NOMO-1 treated with dmso at 0.1 percent for 144 hours (cell line): ENCODE measurements at regions not wholly inside any gene's neighbourhood (a gene's known extent, or its start where the extent isn't known, plus 50 kb on each side); places are given as distances from the start of the nearest gene placed in this dataset.

Experiments used
- DNase-seq: peaks from one replicate; lab custom pipeline; 2025; ENCODE audit not compliant: unreplicated experiment; lab: John Stamatoyannopoulos, UW

- DNase-seq, result no peak
Measured at GRCh38 chr4:142960867-142961644, 115.0 kb upstream of the INPP4B start.

- peak; percentile 52 for DNase-seq
Measured at GRCh38 chr4:142961866-142962265, 115.8 kb upstream of the INPP4B start.

DNA sequence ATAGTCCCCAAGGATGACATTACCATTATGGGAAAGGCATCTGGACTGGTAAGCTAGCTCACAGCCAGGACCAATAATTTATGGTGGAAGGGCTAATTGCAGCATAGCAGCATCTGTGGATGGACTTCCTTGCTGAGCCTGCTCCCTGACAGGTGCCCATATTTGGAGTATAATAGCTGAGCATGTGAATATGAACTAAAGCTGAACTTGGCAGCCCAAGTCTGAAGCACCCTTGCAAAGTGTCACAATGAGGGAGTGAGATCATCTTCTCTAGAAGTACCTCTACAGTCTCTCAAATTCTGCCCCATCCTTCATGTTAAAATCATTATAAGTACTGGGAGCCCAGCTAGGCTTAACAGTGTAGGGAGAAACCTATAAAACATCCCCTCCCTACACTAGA lies 128.2 kb upstream of the INPP4B start:
- no peak for DNase-seq

DNA sequence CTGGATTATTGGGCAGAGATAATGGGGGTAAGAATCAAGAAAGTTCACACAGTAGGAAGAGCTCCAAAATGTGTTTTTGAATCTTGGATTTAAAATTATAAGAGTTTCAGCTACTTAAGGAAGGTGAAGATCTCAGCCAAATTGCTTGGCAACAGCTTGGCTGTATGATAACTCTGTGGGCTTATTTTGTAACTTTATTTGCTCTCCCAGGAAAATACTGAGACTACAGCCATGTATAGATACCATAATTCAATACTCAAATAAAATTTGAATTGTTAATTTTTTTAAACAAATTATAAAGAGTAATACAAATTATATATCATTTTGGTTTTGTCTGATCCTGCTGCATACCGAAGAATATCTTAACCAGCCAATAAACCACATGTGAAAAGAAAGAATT lies 129.5 kb upstream of the INPP4B start:
- no peak for DNase-seq

DNA sequence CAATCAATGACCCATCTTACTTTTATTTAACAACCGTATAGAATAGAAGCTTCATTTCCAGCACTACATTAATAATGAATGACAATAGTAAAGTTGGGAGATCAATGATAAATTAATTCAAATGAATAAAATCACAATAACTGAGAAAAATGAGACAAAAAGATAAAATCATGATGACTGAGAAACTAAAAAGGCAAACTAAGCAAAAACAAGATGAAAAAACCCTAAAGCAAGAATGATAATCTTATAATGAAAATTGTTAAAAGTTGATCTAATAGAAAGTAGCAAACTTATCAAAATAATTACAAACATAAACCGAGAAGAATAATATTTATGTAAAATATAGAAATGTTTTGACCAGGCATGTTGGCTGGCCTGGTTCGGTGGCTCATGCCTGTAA lies 130.4 kb upstream of the INPP4B start:
- DNase-seq, result no peak

DNA sequence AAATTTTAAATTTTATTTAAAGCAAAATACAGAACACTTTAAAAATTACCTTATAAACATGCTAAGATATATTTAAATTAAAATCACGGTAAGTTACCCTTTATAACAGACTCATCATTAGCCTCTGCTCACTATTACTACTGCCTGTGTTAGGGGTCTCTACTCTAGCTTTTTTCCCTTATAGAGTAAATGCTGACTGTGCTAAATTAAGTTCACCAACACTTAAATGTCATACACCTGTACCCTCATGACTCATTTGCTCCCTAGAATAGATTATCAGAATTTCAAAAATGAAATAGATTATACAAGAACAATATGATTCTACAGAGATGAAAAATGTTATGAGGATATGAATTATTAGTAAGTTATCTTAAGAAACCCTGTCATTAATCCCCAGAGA lies 131.1 kb upstream of the INPP4B start:
- no peak for DNase-seq

DNA sequence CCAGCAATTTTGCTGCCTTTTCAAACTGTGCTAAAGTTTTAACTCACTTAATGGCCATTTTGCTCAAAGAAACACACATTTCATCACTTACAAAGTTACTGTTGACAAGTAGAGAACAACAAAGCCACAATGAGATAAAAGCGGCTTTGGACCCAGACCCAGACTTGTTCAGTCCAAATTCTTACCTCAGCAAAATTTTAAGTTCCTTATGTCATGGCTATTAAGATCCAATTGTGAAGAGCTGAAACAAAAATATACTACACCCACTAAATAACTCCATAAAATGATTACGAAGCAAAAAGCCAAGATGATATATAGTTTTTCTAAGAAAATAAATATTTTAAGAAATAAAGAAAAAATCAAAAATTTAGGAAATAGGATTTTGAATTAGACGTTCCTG lies 137.0 kb upstream of the INPP4B start:
- no peak for DNase-seq

DNA sequence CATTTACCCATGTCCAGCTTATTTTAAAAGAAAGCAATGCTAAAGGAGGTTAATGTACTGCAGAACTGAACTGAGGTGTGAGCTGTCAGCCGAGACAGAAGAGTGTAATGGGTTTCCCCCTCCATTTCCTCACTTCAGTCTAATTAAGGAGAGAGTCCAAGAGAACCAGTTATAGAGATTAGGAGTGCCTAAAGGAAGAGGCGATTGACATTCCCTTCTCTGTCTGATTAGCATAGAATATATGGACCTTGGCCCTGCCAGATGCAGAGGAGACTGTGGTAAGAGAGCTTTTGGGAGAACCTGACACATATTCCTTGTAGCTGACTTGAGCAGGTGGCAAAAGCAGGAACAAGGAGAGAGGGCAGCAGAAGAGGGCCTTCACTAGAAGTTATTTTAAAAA lies 137.5 kb upstream of the INPP4B start:
- DNase-seq, result no peak

DNA sequence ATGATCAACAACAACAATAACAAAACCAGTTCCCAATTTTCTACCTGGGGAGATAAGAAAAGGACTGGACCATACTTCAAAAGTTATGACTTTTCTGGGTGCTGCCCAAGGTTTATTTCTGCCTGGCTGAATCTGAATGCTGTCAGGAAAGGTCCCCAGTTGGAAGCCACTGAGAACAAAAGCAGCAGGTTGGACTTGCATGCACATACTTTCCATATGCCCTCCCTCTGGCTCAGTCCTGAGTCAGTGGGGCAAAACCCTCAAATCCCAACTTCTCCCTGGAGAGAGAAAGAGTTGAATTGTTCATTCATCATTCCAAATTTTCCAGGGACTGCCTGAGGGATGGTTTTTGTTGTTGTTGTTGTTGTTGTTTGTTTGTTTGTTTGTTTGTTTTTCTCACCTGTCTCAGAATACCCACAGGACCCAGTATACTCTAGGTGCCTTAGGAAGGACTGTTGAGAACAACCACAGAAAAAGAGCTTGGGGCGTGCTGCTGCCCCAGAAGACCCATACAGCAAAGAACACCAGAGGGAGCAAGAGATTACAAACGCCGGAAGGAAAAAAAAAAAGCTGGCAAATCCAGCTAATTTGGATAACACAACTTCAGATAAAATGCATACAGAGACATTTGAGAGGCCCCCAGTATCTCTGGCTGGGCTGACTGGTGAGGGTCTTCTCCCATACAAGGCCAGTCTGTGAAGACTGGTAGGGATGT lies 138.9 kb upstream of the INPP4B start:
- no peak for DNase-seq

DNA sequence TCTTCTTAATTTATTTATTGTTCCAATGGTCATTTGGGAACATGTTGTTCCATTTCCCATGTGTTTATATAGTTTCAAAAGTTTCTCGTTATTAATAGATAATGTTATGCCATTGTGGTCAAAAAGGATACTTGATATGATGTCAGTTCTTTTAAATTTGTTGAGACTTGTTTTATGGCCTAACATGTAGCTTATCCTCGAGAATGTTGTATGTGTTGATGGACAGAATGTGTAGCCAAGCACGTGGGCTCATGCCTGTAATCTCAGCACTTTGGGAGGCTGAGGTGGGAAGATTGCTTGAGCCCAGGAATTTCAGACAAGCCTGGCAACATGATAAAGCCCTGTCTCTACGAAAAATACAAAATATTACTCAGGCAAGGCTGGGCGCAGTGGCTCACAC lies 168.5 kb upstream of the USP38 start:
- no peak for DNase-seq

GRCh38 chr4:143017210-143017609 lies 167.5 kb upstream of the USP38 start:
- DNase-seq, result no peak

- DNase-seq, result no peak
Measured at GRCh38 chr4:143019351-143019750, 165.4 kb upstream of the USP38 start.

DNA sequence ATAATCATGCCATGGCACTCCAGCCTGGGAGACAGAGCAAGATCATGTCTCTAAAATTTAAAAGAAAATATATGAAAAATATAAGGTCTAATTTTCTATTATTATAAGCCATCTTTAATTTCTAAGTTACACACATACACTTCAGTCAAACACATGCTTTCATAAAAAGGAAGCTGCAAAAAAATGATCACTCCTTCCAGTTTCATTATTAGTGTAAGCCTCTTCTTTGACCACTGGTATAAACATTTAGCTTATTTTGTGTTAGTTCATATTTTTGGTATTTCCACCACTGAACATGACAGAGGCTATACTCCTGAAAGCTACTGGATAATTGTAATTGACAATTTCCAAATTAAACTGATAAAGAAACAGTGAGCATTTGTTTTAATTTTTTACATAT lies 163.3 kb upstream of the USP38 start:
- no peak for DNase-seq

DNA sequence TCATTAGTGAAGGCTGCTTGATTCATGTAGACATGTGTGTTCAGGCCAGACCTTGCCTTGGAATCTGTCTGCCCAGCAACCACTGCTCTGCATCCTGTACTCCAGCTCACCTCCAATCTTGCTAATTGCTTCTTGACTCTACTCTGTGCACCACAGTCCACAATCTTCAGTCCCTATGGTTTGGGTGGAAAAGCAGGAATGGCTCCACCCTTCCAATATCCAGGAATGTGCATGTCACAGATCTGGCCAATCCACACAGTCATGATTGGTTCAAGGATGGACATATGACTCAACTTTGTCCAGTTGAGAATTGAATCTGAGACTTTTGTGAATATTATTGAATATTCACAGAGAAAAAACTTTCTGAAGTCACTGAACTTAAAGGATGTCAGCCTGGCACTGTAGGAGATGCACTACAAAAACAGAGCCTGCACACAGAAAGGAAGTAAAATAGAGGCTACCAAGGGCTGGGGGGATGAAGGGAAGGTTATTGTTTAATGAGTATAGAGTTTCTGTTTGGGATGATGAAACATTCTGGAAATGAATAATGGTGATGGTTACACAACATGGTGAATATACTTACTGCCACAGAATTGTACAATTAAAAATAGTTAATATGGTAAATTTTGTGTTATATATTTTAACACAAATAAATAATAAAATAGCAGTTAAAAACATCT lies 161.3 kb upstream of the USP38 start:
- DNase-seq, result no peak

DNA sequence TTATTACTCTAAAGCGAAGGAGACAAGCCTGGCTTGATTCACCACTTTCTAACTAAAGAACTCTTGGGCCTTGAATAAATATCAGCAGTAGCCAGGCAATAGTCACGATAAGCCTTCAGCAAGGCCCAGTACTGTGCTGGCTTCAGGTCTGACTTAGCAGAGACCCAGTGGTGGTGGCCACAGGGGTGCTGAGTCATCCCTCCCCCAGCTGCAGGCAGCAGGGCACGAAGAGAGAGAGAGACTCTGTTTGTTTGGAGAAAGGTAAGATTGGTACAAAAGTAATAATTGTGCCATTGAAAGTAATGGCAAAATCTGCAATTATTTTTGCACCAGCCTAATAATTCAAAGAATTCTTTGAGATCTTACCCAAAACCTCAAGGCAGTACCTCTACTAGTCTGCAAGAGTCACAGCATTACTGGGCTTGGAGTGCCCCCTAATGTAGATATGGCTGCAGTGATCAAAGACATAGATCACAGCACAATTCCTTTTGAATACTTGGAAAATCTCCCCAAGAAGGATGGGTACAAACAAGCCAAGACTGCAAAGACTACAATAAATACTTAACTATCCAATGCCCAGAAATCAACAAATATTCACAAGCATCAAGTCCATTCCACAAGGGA lies 159.5 kb upstream of the USP38 start:
- no peak for DNase-seq

DNA sequence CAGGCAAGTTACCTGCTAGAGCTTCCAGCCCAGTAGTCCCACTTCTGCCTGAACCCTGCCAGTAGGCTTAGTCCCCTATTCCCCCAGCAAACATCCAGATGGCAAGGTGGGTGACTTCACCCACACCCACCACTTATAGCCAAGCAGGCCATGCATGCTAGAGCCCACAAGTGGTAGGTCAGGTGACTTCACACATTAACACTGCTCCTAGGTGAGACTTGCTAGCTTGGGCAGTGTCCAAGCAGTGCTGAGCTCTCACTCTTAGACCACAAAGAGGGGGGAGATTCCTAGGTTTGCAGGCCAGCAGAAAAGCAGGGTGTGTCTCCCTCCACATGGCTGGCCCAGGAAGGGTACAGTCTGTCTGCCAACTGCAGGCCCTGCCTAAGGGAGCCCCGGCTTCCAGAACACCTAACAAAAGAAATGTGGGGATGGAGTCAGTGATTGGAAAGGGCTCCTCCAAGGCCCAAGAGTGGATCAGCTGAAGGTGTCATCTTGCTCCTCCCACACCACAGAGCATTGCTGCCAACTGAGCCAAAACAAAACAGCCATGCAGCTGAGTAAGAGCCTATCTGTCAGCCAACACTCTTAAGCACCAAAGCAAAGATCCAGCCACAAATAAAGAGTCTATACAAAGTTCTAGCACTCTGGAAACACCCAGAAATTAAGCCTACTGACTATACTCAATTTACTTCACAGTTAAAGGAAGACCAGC lies 158.1 kb upstream of the USP38 start:
- DNase-seq, result no peak

DNA sequence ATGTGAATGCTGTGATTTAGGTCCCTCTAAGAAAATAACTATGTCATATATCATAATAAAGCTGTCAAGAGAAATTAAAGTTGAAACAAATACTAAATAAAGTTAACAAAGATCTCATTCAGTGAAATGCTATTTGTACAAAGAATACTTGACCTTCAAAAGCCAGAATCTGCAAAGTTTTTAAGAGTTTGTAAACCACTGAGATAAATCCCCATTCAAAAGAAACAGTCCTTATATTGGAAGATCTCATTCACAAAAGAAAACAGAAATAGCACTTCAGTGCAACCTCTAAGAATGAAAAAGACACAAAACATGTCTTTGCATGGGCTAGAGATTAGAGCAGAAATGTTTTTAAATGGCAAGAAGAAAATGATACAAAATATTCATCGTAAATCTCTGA lies 149.1 kb upstream of the USP38 start:
- DNase-seq, result no peak

DNA sequence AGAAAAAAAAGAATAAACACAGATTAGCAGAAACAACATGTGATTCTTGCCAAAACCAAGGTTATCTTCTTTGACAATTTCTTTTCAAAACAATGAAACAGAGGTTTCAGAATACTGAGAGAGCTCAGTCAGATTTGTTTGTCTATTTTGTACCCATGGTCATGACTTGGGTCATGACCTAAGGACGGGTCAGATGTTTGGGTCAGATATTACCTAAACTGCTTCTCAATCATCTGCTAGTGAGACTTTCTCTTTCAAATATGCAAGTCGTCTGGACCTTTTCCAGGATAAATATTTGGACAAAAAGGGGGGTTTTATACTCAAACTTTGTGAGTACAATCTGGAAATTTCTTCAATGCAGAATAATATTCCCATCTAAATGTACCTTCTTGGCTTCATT lies 148.3 kb upstream of the USP38 start:
- DNase-seq, result no peak

- no peak for DNase-seq
Measured at GRCh38 chr4:143046454-143046853, 138.3 kb upstream of the USP38 start.

DNA sequence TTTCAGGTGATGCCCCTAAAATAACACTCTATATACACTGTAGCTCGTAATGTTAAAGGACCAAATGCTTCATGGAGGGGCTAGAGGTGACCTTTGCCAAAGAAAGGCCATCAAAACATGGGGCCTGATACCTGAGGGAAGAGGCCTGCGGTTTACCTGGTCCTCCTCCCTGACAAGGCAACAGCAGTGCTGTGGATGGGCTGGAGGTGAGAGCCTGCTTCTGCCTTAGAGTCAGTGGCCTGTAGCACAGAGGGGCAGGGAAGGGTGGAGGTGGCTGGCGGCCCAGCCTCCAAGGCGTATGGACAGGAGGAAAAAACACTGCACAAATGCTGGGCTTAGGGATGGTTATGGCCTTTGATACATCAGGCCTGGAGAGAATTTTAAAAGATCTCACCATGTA lies 137.8 kb upstream of the USP38 start:
- no peak for DNase-seq

DNA sequence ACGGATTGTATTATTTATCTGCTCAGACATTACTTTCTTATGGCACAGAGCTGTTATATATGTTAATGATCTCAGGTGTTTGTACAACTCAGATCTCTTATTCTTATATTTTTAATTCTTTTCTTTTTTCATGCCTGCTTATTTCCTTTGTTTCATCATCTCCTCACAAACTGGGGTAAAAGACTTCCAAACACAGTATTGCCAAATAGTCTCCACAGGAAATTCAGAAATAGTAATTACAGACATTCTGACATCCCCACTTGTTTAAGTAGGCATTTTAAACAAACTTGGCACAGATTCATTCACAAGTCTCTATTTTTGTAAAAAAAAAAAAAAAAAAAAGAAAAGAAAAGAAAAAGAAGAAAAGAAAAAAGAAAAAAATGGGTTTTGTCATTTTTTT lies 129.7 kb upstream of the USP38 start:
- no peak for DNase-seq
